ENCODE measurements at regions not wholly inside any gene's neighbourhood (a gene's known extent, or its start where the extent isn't known, plus 50 kb on each side); places are given as distances from the start of the nearest gene placed in this dataset.

DNA sequence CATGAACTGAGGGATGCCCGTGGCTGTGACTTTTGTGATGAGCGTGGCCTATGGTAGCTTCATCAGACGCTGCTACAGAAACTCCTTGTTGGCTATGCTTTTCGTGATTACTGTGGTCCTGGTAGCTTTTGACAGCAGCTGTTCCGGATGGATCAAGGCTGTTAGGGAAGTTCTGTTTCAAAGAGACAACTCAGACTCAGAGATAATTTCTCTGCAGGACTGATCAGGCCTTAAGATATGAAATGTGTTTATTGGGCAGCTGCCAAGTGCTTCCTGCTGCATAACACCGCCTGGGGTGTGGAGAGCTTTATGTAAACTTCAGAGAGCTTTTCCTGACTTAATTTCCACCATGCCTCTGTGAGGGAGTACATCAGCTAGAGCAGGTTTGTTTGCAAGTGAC lies 243.8 kb downstream of the TSN start:
- Histone ChIP-seq H3K4me3 (ENCODE audit: low read length) (no peak overlapping the region), H3K9ac (ENCODE audit: low read depth, low read length) (no peak overlapping the region), H3K4me1 (ENCODE audit: insufficient read depth, low read length) (no peaks in the 10 kb centered on the region), H3K27ac (ENCODE audit: low read depth, low read length) (no peak overlapping the region), H3K36me3 (ENCODE audit: insufficient read depth, low read length) (no peaks in the 10 kb centered on the region), H3K9me3 (ENCODE audit: insufficient read depth, low read depth, low read length) (no peaks in the 10 kb centered on the region), H3K27me3 (ENCODE audit: insufficient read depth, low read length) (no peaks in the 10 kb centered on the region)
- WGBS: 88% methylated on average over 6 of the region's 6 CpGs

DNA sequence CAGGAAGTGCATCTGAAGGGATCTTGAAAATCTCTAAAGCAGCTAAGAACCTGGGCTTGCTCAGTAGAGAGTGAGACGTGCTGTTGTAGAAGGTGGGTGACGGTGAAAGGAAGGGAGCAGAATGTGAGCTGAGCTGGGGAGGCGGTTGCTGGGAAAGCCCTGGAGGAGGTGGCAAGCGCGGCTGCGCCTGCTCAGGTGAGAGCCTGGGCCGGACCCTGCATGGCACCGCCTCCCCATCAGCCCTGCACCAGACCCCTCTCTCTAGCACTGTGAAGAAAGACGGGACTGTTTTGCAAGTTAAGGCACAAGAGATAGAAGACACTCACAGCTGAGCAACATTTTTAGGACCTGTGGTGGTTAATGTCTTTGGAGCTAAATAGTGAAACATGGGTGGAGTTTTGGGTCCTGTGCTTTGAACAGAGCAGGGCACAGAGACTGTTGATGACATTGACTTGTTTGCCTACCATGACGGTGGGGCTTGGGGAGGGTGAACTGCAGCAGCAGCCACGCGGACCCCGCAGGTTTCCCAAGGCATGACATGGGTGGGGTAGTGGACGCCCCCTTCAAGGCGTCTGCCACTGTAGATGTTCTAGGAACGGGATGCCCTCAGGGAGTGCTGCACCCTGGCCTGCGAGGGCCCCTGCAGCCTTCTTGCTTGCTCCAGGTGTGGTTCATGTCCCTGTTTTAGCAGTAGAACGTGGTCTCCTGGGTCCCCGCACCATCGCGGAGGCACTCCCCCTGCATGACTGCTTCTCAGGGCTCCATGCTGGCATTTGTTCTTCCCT lies 245.3 kb downstream of the TSN start:
- Histone ChIP-seq H3K4me3 (ENCODE audit: low read length) (no peak overlapping the region), H3K27ac (ENCODE audit: low read depth, low read length) (no peak overlapping the region), H3K9ac (ENCODE audit: low read depth, low read length) (no peak overlapping the region), H3K9me3 (ENCODE audit: insufficient read depth, low read depth, low read length) (no peaks in the 10 kb centered on the region), H3K27me3 (ENCODE audit: insufficient read depth, low read length) (no peaks in the 10 kb centered on the region), H3K36me3 (ENCODE audit: insufficient read depth, low read length) (no peaks in the 10 kb centered on the region), H3K4me1 (ENCODE audit: insufficient read depth, low read length) (no peaks in the 10 kb centered on the region)
- WGBS: 92% methylated on average over 21 of the region's 21 CpGs

DNA sequence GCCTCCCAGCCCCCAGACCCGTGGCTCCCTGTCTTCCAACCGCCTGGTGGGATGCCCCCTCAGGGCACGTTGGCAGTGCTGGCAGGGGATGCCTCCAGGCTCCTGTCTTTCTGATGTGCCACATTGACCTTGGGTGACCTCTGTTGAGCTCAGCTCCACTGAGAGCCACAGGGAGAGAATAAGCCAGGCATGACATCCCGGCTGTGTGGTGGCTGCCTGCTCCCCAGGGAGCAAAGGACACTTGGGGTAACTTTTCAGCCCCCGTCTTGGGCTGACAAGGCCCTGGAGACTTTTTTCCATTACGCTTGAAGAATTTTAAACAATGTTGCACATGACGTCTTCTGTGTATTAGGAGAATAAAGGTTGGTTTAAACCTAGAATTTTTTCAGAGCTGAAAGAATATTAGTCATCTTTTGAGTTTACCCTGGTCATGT lies 246.0 kb downstream of the TSN start:
- no peaks in the 10 kb centered on the region for H3K36me3 ChIP-seq (ENCODE audit: insufficient read depth, low read length)
- WGBS: 86% methylated on average over 7 of the region's 7 CpGs
- no peaks in the 10 kb centered on the region for H3K9me3 ChIP-seq (ENCODE audit: insufficient read depth, low read depth, low read length)
- no peak overlapping the region for H3K9ac ChIP-seq (ENCODE audit: low read depth, low read length)
- no peaks in the 10 kb centered on the region for H3K4me1 ChIP-seq (ENCODE audit: insufficient read depth, low read length)
- H3K27ac ChIP-seq (ENCODE audit: low read depth, low read length): no peak overlapping the region
- no peak overlapping the region for H3K4me3 ChIP-seq (ENCODE audit: low read length)
- no peaks in the 10 kb centered on the region for H3K27me3 ChIP-seq (ENCODE audit: insufficient read depth, low read length)

DNA sequence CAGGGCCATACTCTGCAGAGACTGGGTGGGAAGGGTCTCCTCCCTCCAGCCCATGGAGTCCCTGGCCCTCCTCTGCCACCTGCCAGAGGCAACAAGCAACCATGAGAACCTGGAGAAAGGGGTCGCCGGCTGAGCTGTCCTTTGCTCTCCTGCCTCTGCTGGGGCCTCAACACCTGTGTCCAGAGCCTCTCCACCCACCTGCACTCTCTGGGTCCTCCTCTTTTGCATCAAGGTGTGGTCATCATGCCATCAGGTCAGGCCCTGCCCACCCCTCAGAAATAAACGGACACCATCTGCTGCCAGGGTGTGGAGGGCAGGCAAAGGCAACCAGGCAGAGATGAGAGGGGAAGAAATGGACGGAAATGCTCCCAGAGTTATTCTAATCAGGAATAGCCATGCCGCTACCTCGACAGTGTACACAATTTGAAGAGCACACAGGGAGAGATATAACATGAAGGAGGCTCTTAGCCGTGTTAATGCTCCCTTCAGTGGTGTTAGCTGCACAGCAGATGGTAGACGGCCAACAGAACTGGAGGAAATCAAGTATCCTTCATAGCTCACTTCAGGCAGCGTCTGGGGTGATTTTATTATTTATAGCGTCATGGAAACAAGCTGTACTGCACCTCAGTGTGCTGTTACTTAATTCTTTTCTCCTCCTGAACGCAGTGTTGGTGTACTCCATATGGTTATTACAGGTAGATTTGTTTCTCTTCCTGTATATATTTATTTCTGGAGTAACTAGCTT lies 247.9 kb downstream of the TSN start:
- Histone ChIP-seq H3K9ac (ENCODE audit: low read depth, low read length) (no peak overlapping the region), H3K9me3 (ENCODE audit: insufficient read depth, low read depth, low read length) (no peaks in the 10 kb centered on the region), H3K27ac (ENCODE audit: low read depth, low read length) (no peak overlapping the region), H3K4me3 (ENCODE audit: low read length) (no peak overlapping the region), H3K36me3 (ENCODE audit: insufficient read depth, low read length) (no peaks in the 10 kb centered on the region), H3K4me1 (ENCODE audit: insufficient read depth, low read length) (peaks cover 9% of the 10 kb centered on the region; the same call in 1 of the 2 replicates), H3K27me3 (ENCODE audit: insufficient read depth, low read length) (no peaks in the 10 kb centered on the region)
- 92% methylated on average over 11 of the region's 11 CpGs for WGBS

DNA sequence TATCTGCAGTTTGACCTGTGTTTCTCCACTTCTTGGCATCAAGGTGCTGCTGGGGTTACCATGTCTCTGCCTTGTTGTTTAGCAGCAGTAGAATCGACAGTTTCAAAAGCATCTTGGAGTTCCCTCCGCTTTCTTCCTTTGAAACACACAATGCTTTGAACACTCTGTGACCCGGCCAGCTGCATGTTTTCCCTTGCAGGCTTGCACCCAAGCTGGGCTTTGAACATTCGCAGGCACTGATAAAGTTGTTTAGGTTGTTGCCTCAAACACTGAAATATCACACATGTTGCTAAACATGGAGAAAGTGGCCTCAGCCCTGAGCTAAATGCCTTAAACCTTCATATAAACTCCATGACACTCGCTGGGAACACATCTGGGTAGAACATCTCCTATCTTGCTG lies 251.7 kb downstream of the TSN start:
- 85% methylated on average over 5 of the region's 5 CpGs for WGBS
- H3K4me3 ChIP-seq (ENCODE audit: low read length): no peak overlapping the region
- no peaks in the 10 kb centered on the region for H3K36me3 ChIP-seq (ENCODE audit: insufficient read depth, low read length)
- no peak overlapping the region for H3K9ac ChIP-seq (ENCODE audit: low read depth, low read length)
- peaks cover 9% of the 10 kb centered on the region; the same call in 1 of the 2 replicates for H3K4me1 ChIP-seq (ENCODE audit: insufficient read depth, low read length)
- peak overlapping the region; percentile 4; the same call in 1 of the 2 replicates for H3K27ac ChIP-seq (ENCODE audit: low read depth, low read length)
- no peaks in the 10 kb centered on the region for H3K27me3 ChIP-seq (ENCODE audit: insufficient read depth, low read length)
- no peaks in the 10 kb centered on the region for H3K9me3 ChIP-seq (ENCODE audit: insufficient read depth, low read depth, low read length)

DNA sequence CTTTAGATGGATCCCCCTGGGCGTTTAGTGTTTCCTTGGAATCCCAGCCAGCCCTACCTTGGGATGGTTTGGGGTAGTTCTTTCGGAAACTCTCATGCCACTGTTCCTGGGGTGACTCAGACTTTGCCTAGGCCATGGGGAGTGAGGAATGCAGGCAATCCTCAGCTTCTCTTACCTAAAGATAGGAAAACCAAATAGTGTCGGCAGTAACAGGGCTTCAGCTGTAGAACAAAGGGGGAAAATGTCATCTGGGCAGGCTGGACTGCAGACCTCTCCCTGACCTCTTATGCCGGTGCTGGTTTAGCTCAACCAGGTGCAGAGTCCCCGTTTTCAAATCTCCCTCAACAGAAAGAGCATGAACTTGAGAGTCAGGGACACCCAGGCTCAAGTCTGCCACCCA lies 252.1 kb downstream of the TSN start:
- H3K27me3 ChIP-seq (ENCODE audit: insufficient read depth, low read length): no peaks in the 10 kb centered on the region
- 63% methylated on average over 5 of the region's 5 CpGs for WGBS
- H3K27ac ChIP-seq (ENCODE audit: low read depth, low read length): 0 out of 2 replicates have a peak overlapping the region, but pooled peaks have one; percentile 28
- H3K9ac ChIP-seq (ENCODE audit: low read depth, low read length): no peak overlapping the region
- no peak overlapping the region for H3K4me3 ChIP-seq (ENCODE audit: low read length)
- H3K9me3 ChIP-seq (ENCODE audit: insufficient read depth, low read depth, low read length): no peaks in the 10 kb centered on the region
- peaks cover 9% of the 10 kb centered on the region; the same call in 1 of the 2 replicates for H3K4me1 ChIP-seq (ENCODE audit: insufficient read depth, low read length)
- no peaks in the 10 kb centered on the region for H3K36me3 ChIP-seq (ENCODE audit: insufficient read depth, low read length)

DNA sequence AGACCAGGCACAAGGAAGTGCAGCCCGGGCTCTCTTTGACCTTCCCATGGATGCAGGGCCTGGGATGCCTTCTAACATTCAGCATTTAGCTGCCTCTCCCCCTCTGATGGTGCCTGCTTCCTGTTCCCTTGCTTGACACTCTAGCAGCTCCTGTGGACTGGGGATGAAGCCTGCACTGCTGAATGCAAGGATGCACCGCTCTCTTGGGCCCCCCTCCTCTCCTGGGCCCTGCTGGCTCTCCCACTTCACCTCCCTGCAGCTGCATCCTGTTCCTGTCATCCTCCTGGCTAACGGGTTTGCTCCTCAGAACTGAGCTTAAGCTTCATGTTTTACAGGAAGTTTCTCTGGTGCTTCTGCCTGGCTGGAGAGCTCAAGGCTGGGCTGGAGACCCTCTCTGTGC lies 254.1 kb downstream of the TSN start:
- H3K36me3 ChIP-seq (ENCODE audit: insufficient read depth, low read length): no peaks in the 10 kb centered on the region
- H3K4me3 ChIP-seq (ENCODE audit: low read length): no peak overlapping the region
- WGBS: 59% methylated on average over 3 of the region's 3 CpGs
- H3K9me3 ChIP-seq (ENCODE audit: insufficient read depth, low read depth, low read length): no peaks in the 10 kb centered on the region
- H3K9ac ChIP-seq (ENCODE audit: low read depth, low read length): no peak overlapping the region
- peaks cover 9% of the 10 kb centered on the region; the same call in 1 of the 2 replicates for H3K4me1 ChIP-seq (ENCODE audit: insufficient read depth, low read length)
- no peak overlapping the region for H3K27ac ChIP-seq (ENCODE audit: low read depth, low read length)
- no peaks in the 10 kb centered on the region for H3K27me3 ChIP-seq (ENCODE audit: insufficient read depth, low read length)

DNA sequence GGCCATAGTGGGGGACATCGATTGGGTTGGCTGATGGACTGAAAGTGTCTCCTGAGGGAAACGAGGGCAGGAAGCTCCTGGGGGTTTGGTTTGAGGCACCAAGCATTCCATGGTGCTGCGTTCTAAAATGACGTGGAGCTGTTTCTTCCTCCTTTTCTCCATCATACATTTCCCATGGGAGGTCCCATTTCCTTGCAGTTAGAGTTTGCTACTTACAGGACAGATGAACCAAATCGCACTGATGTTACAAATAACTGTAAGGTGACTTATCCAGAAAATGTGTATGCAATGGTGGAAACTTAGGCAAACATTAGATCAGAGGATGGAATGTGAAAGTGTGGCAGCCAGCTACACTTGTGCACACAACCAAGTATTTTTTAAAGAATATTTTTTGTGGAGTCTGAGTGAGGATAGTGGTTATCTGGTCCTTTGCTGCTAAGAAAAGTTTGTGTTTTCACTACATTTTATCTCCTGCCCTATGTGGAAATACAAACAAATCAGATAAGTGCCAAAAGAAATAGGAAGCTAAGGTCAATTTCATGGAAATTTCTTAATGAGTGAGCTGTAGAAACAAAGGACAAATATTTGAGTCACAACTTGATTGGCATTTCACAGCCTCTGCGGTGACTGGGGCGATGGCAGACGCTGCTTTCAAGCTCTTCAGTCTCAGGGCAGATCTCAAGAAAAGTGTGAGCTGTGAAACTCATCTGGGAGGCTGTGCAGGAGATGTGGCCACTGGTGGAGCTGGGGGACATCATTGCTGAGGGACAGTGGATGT lies 256.2 kb downstream of the TSN start:
- no peaks in the 10 kb centered on the region for H3K36me3 ChIP-seq (ENCODE audit: insufficient read depth, low read length)
- H3K27ac ChIP-seq (ENCODE audit: low read depth, low read length): no peak overlapping the region
- peaks cover 7% of the 10 kb centered on the region; the same call in 1 of the 2 replicates for H3K4me1 ChIP-seq (ENCODE audit: insufficient read depth, low read length)
- no peaks in the 10 kb centered on the region for H3K27me3 ChIP-seq (ENCODE audit: insufficient read depth, low read length)
- H3K9me3 ChIP-seq (ENCODE audit: insufficient read depth, low read depth, low read length): no peaks in the 10 kb centered on the region
- WGBS: 94% methylated on average over 8 of the region's 8 CpGs
- H3K4me3 ChIP-seq (ENCODE audit: low read length): no peak overlapping the region
- no peak overlapping the region for H3K9ac ChIP-seq (ENCODE audit: low read depth, low read length)

DNA sequence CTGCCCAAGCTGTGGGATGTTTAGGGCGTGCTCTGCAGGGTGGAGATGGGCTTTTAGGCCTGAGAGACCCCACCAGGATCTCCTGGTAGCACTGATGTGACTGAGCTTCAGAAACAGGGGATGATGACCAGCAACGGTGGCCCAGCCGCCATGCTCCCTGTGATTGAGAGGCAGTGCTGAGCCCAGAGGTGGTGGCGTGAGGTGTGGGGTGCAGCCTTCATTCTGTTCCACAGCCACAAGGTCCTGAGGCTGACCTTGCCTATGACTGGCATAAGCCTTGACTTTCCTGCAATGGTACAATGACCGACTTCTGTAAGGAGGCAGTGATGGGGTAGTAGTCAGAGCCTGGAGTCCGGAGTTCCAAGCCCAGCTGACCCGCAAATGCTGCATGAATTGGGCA lies 263.3 kb downstream of the TSN start:
- Histone ChIP-seq H3K27me3 (ENCODE audit: insufficient read depth, low read length) (no peaks in the 10 kb centered on the region), H3K4me3 (ENCODE audit: low read length) (no peak overlapping the region), H3K4me1 (ENCODE audit: insufficient read depth, low read length) (peaks cover 14% of the 10 kb centered on the region), H3K9ac (ENCODE audit: low read depth, low read length) (no peak overlapping the region), H3K36me3 (ENCODE audit: insufficient read depth, low read length) (no peaks in the 10 kb centered on the region), H3K9me3 (ENCODE audit: insufficient read depth, low read depth, low read length) (no peaks in the 10 kb centered on the region), H3K27ac (ENCODE audit: low read depth, low read length) (no peak overlapping the region)
- 95% methylated on average over 7 of the region's 7 CpGs for WGBS

DNA sequence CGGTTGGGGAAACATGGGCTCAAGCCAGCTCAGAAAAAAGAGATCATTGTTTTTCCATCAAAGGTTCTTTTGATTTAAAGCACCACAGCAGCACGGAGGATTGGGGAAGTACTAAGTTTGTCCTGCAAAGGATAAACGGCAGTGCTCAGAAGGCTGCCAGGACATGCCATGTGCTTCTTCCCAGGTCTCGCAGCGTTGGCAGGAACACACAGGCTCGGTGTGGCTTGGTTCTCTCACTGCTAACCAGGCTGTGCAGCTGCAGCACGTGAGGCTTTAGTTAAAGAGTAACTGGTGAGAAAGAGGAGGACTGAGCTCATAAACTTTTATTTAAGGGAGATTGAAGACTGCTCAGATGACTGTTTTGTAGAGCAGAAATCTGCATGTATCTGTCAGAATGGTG lies 264.3 kb downstream of the TSN start:
- H3K27ac ChIP-seq (ENCODE audit: low read depth, low read length): no peak overlapping the region

DNA sequence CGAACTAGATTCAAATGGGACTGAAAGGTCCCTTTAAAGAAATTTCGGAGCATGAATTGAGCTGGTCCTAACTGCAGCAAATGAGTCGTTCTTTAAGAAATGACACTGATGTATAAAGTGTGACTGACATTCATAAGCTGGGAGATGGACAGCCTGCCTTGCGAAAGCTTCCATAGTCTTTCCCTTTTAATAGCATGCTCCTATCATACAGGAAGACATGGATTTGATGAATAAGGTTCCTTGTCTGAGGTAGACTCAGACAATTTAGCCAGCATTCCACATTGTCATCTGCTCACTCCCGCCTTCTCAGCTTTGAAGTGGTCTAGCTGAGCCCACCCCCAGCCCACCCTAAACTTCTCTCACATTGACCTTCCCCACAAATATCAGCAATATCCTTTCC lies 264.9 kb downstream of the TSN start:
- Histone ChIP-seq H3K27me3 (ENCODE audit: insufficient read depth, low read length) (no peaks in the 10 kb centered on the region), H3K9me3 (ENCODE audit: insufficient read depth, low read depth, low read length) (no peaks in the 10 kb centered on the region), H3K9ac (ENCODE audit: low read depth, low read length) (no peak overlapping the region), H3K4me1 (ENCODE audit: insufficient read depth, low read length) (peaks cover 14% of the 10 kb centered on the region), H3K36me3 (ENCODE audit: insufficient read depth, low read length) (no peaks in the 10 kb centered on the region), H3K4me3 (ENCODE audit: low read length) (no peak overlapping the region), H3K27ac (ENCODE audit: low read depth, low read length) (no peak overlapping the region)
- 88% methylated on average over 4 of the region's 5 CpGs for WGBS

More for the DNA sequence above, 264.3 kb downstream of the TSN start:
- Histone ChIP-seq H3K4me3 (ENCODE audit: low read length) (no peak overlapping the region), H3K36me3 (ENCODE audit: insufficient read depth, low read length) (no peaks in the 10 kb centered on the region), H3K9me3 (ENCODE audit: insufficient read depth, low read depth, low read length) (no peaks in the 10 kb centered on the region), H3K27me3 (ENCODE audit: insufficient read depth, low read length) (no peaks in the 10 kb centered on the region), H3K9ac (ENCODE audit: low read depth, low read length) (no peak overlapping the region), H3K4me1 (ENCODE audit: insufficient read depth, low read length) (peaks cover 14% of the 10 kb centered on the region)
- WGBS: 84% methylated on average over 7 of the region's 7 CpGs
